Activated CD8-positive, alpha-beta memory T cell treated with anti-CD3 and anti-CD28 coated beads, Interleukin-2, amount 10 ng/mL, durations not matched to agents 7 days and 5 days (primary cell): ENCODE measurements at regions not wholly inside any gene's neighbourhood (a gene's known extent, or its start where the extent isn't known, plus 50 kb on each side); places are given as distances from the start of the nearest gene placed in this dataset.

Experiments
- ATAC-seq: fragments of 150-1000 bp; cut with Tn5 transposase; one replicate; pipeline ENCODE4 v1.10.0; 2021; ENCODE audit warnings: moderate library complexity
- CTCF ChIA-PET: fragments of 350-600 bp; sonication (Branson Sonifier 250); formaldehyde crosslinking; loops from one replicate; lab custom pipeline; 2021; ENCODE audit warnings: antibody characterized with exemption; lab: Charles Lee
- DNase-seq: peaks from one replicate; pipeline ENCODE4 v3.0.0-alpha.2; 2020
- H3K27ac Mint-ChIP-seq: one replicate; pipeline ENCODE4 v1.8.0; 2021; ENCODE audit warnings: mild to moderate bottlenecking, mixed read lengths
- H3K27me3 Mint-ChIP-seq: one replicate; pipeline ENCODE4 v1.8.0; 2021; ENCODE audit warnings: mixed read lengths
- H3K36me3 Mint-ChIP-seq: one replicate; pipeline ENCODE4 v1.8.0; 2021; ENCODE audit warnings: mild to moderate bottlenecking, mixed read lengths
- H3K4me1 Mint-ChIP-seq: one replicate; pipeline ENCODE4 v1.8.0; 2021; ENCODE audit warnings: mixed read lengths
- H3K4me3 Mint-ChIP-seq: one replicate; pipeline ENCODE4 v1.8.0; 2021; ENCODE audit warnings: mild to moderate bottlenecking, moderate library complexity, mixed read lengths
- H3K9me3 Mint-ChIP-seq: one replicate; pipeline ENCODE4 v1.8.0; 2022; ENCODE audit warnings: low read depth, mixed read lengths

GRCh38 chr4:71181332-71181731, 157.5 kb upstream of the SLC4A4 start:
- peaks cover 25% of the 10 kb centered on the region for H3K27me3 Mint-ChIP-seq
- no peak overlapping the region for H3K27ac Mint-ChIP-seq
- no peaks in the 10 kb centered on the region for H3K9me3 Mint-ChIP-seq
- DNase-seq (no peak), ATAC-seq (no peak)
- CTCF ChIA-PET, result no interaction called here
- no peak overlapping the region for H3K4me3 Mint-ChIP-seq
- H3K36me3 Mint-ChIP-seq, result no peaks in the 10 kb centered on the region
- H3K4me1 Mint-ChIP-seq, result peaks cover 11% of the 10 kb centered on the region

- ATAC-seq, result no peak
Observed at GRCh38 chr4:71184195-71184781, 154.5 kb upstream of the SLC4A4 start.

GRCh38 chr4:71185037-71185436, 153.8 kb upstream of the SLC4A4 start:
- peaks cover 38% of the 10 kb centered on the region for H3K27me3 Mint-ChIP-seq
- peaks cover 29% of the 10 kb centered on the region for H3K4me1 Mint-ChIP-seq
- no peaks in the 10 kb centered on the region for H3K36me3 Mint-ChIP-seq
- no peak for DNase-seq
- no peaks in the 10 kb centered on the region for H3K9me3 Mint-ChIP-seq
- ATAC-seq, result no peak
- H3K4me3 Mint-ChIP-seq, result no peak overlapping the region
- no peak overlapping the region for H3K27ac Mint-ChIP-seq
- CTCF ChIA-PET, result interaction anchor here (0.7 to 2.2 kb wide), 9 partner anchors 10 to 577 kb away, joined by 3 to 11 read pairs (median 4); no protein-coding TSS in a partner anchor

More at GRCh38 chr4:71184195-71184781, 154.5 kb upstream of the SLC4A4 start:
- H3K36me3 Mint-ChIP-seq, result no peaks in the 10 kb centered on the region
- no peaks in the 10 kb centered on the region for H3K9me3 Mint-ChIP-seq
- H3K27me3 Mint-ChIP-seq, result peaks cover 35% of the 10 kb centered on the region
- H3K27ac Mint-ChIP-seq, result no peak overlapping the region
- CTCF ChIA-PET, result interaction anchor here (0.6 to 2.2 kb wide), 11 partner anchors 11 to 576 kb away, joined by 3 to 11 read pairs (median 4); no protein-coding TSS in a partner anchor
- H3K4me3 Mint-ChIP-seq, result no peak overlapping the region
- H3K4me1 Mint-ChIP-seq, result peaks cover 25% of the 10 kb centered on the region
- peak; percentile 61 for DNase-seq

GRCh38 chr4:71186257-71186565, 152.6 kb upstream of the SLC4A4 start:
- Mint-ChIP-seq H3K36me3 (no peaks in the 10 kb centered on the region), H3K27ac (peak overlapping the region; percentile 58), H3K4me3 (peak overlapping the region; percentile 73), H3K27me3 (peaks cover 41% of the 10 kb centered on the region), H3K4me1 (peaks cover 29% of the 10 kb centered on the region), H3K9me3 (no peaks in the 10 kb centered on the region)
- no peak for ATAC-seq
- CTCF ChIA-PET, result interaction anchor here (1.4 kb wide), 1 partner anchor 181 kb away, joined by 4 read pairs; no protein-coding TSS in a partner anchor
- DNase-seq, result no peak

- H3K36me3 Mint-ChIP-seq, result no peaks in the 10 kb centered on the region
- H3K27me3 Mint-ChIP-seq, result peaks cover 44% of the 10 kb centered on the region
- H3K9me3 Mint-ChIP-seq, result no peaks in the 10 kb centered on the region
- peak; percentile 52 for DNase-seq
- peak; percentile 79 for ATAC-seq
- CTCF ChIA-PET, result no interaction called here
- H3K4me1 Mint-ChIP-seq, result peaks cover 31% of the 10 kb centered on the region
- peak overlapping the region; percentile 47 for H3K27ac Mint-ChIP-seq
- peak overlapping the region; percentile 78 for H3K4me3 Mint-ChIP-seq
Observed at GRCh38 chr4:71186566-71187403, 152.0 kb upstream of the SLC4A4 start.

GRCh38 chr4:71187404-71188155, 151.2 kb upstream of the SLC4A4 start:
- CTCF ChIA-PET, result interaction anchor here (0.9 to 1.3 kb wide), 2 partner anchors 13 to 525 kb away, joined by 3 read pairs; no protein-coding TSS in a partner anchor

GRCh38 chr4:71188156-71188640, 150.6 kb upstream of the SLC4A4 start:
- DNase-seq (no peak), ATAC-seq (no peak)
- peak overlapping the region; percentile 80 for H3K4me3 Mint-ChIP-seq
- H3K4me1 Mint-ChIP-seq, result peaks cover 31% of the 10 kb centered on the region
- H3K27ac Mint-ChIP-seq, result peak overlapping the region; percentile 81
- no peaks in the 10 kb centered on the region for H3K36me3 Mint-ChIP-seq
- H3K27me3 Mint-ChIP-seq, result peaks cover 44% of the 10 kb centered on the region
- CTCF ChIA-PET, result interaction anchor here (0.9 to 1.3 kb wide), 2 partner anchors 13 to 525 kb away, joined by 3 read pairs; no protein-coding TSS in a partner anchor
- H3K9me3 Mint-ChIP-seq, result no peaks in the 10 kb centered on the region

More at GRCh38 chr4:71187404-71188155, 151.2 kb upstream of the SLC4A4 start:
- peaks cover 44% of the 10 kb centered on the region for H3K27me3 Mint-ChIP-seq
- no peaks in the 10 kb centered on the region for H3K36me3 Mint-ChIP-seq
- DNase-seq (peak; percentile 44), ATAC-seq (peak; percentile 15)
- H3K4me3 Mint-ChIP-seq, result peak overlapping the region; percentile 80
- H3K4me1 Mint-ChIP-seq, result peaks cover 31% of the 10 kb centered on the region
- no peaks in the 10 kb centered on the region for H3K9me3 Mint-ChIP-seq
- peak overlapping the region; percentile 81 for H3K27ac Mint-ChIP-seq

- Mint-ChIP-seq H3K36me3 (no peaks in the 10 kb centered on the region), H3K27me3 (peaks cover 44% of the 10 kb centered on the region), H3K4me3 (peak overlapping the region; percentile 80), H3K9me3 (no peaks in the 10 kb centered on the region), H3K4me1 (peaks cover 31% of the 10 kb centered on the region), H3K27ac (peak overlapping the region; percentile 81)
- DNase-seq (no peak), ATAC-seq (no peak)
- CTCF ChIA-PET, result interaction anchor here (1.3 kb wide), 1 partner anchor 524 kb away, joined by 3 read pairs; no protein-coding TSS in a partner anchor
Observed at GRCh38 chr4:71188951-71189350, 149.9 kb upstream of the SLC4A4 start.

GRCh38 chr4:71189471-71189870, 149.3 kb upstream of the SLC4A4 start:
- H3K9me3 Mint-ChIP-seq, result no peaks in the 10 kb centered on the region
- no peaks in the 10 kb centered on the region for H3K36me3 Mint-ChIP-seq
- no peak overlapping the region for H3K4me3 Mint-ChIP-seq
- H3K27ac Mint-ChIP-seq, result no peak overlapping the region
- CTCF ChIA-PET, result no interaction called here
- peaks cover 25% of the 10 kb centered on the region for H3K4me1 Mint-ChIP-seq
- H3K27me3 Mint-ChIP-seq, result peaks cover 41% of the 10 kb centered on the region
- DNase-seq (no peak), ATAC-seq (no peak)

GRCh38 chr4:71194454-71194853, 144.4 kb upstream of the SLC4A4 start:
- Mint-ChIP-seq H3K9me3 (no peaks in the 10 kb centered on the region), H3K36me3 (no peaks in the 10 kb centered on the region), H3K27me3 (peaks cover 7% of the 10 kb centered on the region), H3K4me1 (peaks cover 14% of the 10 kb centered on the region), H3K4me3 (no peak overlapping the region), H3K27ac (no peak overlapping the region)
- ATAC-seq, result no peak
- CTCF ChIA-PET, result interaction anchor here (1.6 to 2.8 kb wide), 2 partner anchors 10 to 593 kb away, joined by 4 to 11 read pairs; no protein-coding TSS in a partner anchor
- DNase-seq, result no peak

- no peak overlapping the region for H3K4me3 Mint-ChIP-seq
- no peaks in the 10 kb centered on the region for H3K9me3 Mint-ChIP-seq
- no peak overlapping the region for H3K27ac Mint-ChIP-seq
- ATAC-seq (no peak), DNase-seq (no peak)
- CTCF ChIA-PET, result interaction anchor here (2.8 kb wide), 1 partner anchor 11 kb away, joined by 11 read pairs; no protein-coding TSS in a partner anchor
- no peaks in the 10 kb centered on the region for H3K36me3 Mint-ChIP-seq
- H3K4me1 Mint-ChIP-seq, result peaks cover 13% of the 10 kb centered on the region
- peaks cover 4% of the 10 kb centered on the region for H3K27me3 Mint-ChIP-seq
Observed at GRCh38 chr4:71195924-71196323, 142.9 kb upstream of the SLC4A4 start.

GRCh38 chr4:71198958-71199357, 139.9 kb upstream of the SLC4A4 start:
- DNase-seq (peak; percentile 60), ATAC-seq (peak; percentile 74)
- Mint-ChIP-seq H3K36me3 (no peaks in the 10 kb centered on the region), H3K9me3 (no peaks in the 10 kb centered on the region), H3K4me3 (no peak overlapping the region), H3K27me3 (no peaks in the 10 kb centered on the region), H3K27ac (peak overlapping the region; percentile 57), H3K4me1 (peaks cover 11% of the 10 kb centered on the region)
- CTCF ChIA-PET, result no interaction called here

GRCh38 chr4:71201057-71201456, 137.8 kb upstream of the SLC4A4 start:
- peaks cover 11% of the 10 kb centered on the region for H3K4me1 Mint-ChIP-seq
- no peak overlapping the region for H3K4me3 Mint-ChIP-seq
- H3K36me3 Mint-ChIP-seq, result no peaks in the 10 kb centered on the region
- no peaks in the 10 kb centered on the region for H3K9me3 Mint-ChIP-seq
- no peak overlapping the region for H3K27ac Mint-ChIP-seq
- H3K27me3 Mint-ChIP-seq, result no peaks in the 10 kb centered on the region
- DNase-seq (no peak), ATAC-seq (no peak)
- CTCF ChIA-PET, result interaction anchor here (0.6 to 0.9 kb wide), 2 partner anchors 13 to 67 kb away, joined by 3 to 4 read pairs; no protein-coding TSS in a partner anchor
